ENCODE measurements at regions not wholly inside any gene's neighbourhood (a gene's known extent, or its start where the extent isn't known, plus 50 kb on each side); places are given as distances from the start of the nearest gene placed in this dataset.

- Histone ChIP-seq H3K27me3 (replicated peaks in 1 of 7) (peaks cover 0 to 3% (median 0%) of the 10 kb centered on the region in 7 donors), H3K4me3 (no peak overlapping the region), H3K4me1 (no peaks in the 10 kb centered on the region), H3K27ac (no peak overlapping the region), H3K36me3 (no peaks in the 10 kb centered on the region), H3K9me3 (peaks cover 0 to 20% (median 9%) of the 10 kb centered on the region in 8 donors)
- DNase-seq = no peak
- WGBS, 5 donors = 34 to 46% (median 36%) methylated on average over 3 of the region's 3 CpGs
- TF ChIP-seq POLR2A (IDR thresholded peaks at IDR 0.05) (no peak), POLR2AphosphoS5 (IDR thresholded peaks at IDR 0.05) (no peak)
- TF ChIP-seq, protein P1, sequence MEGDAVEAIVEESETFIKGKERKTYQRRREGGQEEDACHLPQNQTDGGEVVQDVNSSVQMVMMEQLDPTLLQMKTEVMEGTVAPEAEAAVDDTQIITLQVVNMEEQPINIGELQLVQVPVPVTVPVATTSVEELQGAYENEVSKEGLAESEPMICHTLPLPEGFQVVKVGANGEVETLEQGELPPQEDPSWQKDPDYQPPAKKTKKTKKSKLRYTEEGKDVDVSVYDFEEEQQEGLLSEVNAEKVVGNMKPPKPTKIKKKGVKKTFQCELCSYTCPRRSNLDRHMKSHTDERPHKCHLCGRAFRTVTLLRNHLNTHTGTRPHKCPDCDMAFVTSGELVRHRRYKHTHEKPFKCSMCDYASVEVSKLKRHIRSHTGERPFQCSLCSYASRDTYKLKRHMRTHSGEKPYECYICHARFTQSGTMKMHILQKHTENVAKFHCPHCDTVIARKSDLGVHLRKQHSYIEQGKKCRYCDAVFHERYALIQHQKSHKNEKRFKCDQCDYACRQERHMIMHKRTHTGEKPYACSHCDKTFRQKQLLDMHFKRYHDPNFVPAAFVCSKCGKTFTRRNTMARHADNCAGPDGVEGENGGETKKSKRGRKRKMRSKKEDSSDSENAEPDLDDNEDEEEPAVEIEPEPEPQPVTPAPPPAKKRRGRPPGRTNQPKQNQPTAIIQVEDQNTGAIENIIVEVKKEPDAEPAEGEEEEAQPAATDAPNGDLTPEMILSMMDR (IDR thresholded peaks at IDR 0.05 in 8 of 11, conservative IDR thresholded peaks at IDR 0.05 in 3 of 11) = no peak
- intact Hi-C loops (cut with DNase I; ENCODE audit: low total_unique reads) = no loop called here
These were observed 93.2 kb upstream of the CXCL14 start for GRCh38 chr5:135671966-135672365.

- H3K4me1 ChIP-seq = no peaks in the 10 kb centered on the region
- H3K27ac ChIP-seq = no peak overlapping the region
- peaks cover 0 to 12% (median 7%) of the 10 kb centered on the region in 8 donors for H3K9me3 ChIP-seq
- no peaks in the 10 kb centered on the region for H3K36me3 ChIP-seq
- intact Hi-C loops (cut with DNase I; ENCODE audit: low total_unique reads) = no loop called here
- TF ChIP-seq, protein P1 (IDR thresholded peaks at IDR 0.05 in 8 of 11, conservative IDR thresholded peaks at IDR 0.05 in 3 of 11) = no peak
- TF ChIP-seq POLR2A (IDR thresholded peaks at IDR 0.05) (no peak), POLR2AphosphoS5 (IDR thresholded peaks at IDR 0.05) (no peak)
- no peak overlapping the region for H3K4me3 ChIP-seq
- DNase-seq = no peak
- peaks cover 0 to 4% (median 0%) of the 10 kb centered on the region in 7 donors for H3K27me3 ChIP-seq (replicated peaks in 1 of 7)
- 14 to 27% (median 15%) methylated on average over 5 of the region's 5 CpGs for WGBS, 5 donors
These were observed 92.4 kb upstream of the CXCL14 start for GRCh38 chr5:135671052-135671705.

DNA sequence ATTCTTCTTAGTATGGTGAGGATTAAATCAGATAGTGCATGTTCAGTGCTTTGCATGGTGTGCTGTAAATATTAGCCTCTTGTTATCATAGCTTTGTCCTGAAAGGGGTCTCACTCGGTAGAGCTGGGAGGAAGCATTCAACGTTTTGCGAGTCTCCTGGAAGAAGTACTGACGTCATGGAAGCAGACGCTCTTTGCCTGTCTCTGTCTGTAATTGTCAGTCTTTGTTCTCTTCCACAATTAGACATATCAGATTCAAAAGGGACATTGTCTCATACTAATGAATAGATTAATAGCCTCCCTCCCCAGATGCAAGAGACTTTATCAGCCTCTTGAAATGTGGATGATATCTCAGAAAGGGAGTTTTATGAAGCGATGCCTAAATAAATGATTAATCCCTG, 91.8 kb upstream of the CXCL14 start:
- no peak for DNase-seq
- Histone ChIP-seq H3K9me3 (peaks cover 0 to 8% (median 5%) of the 10 kb centered on the region in 8 donors), H3K4me1 (no peaks in the 10 kb centered on the region), H3K36me3 (no peaks in the 10 kb centered on the region), H3K27me3 (replicated peaks in 1 of 7) (peaks cover 0 to 4% (median 0%) of the 10 kb centered on the region in 7 donors), H3K27ac (no peak overlapping the region), H3K4me3 (no peak overlapping the region)
- WGBS, 5 donors = 80 to 90% (median 85%) methylated on average over 6 of the region's 6 CpGs
- TF ChIP-seq POLR2A (IDR thresholded peaks at IDR 0.05) (no peak), POLR2AphosphoS5 (IDR thresholded peaks at IDR 0.05) (no peak)
- TF ChIP-seq, protein P1 (IDR thresholded peaks at IDR 0.05 in 8 of 11, conservative IDR thresholded peaks at IDR 0.05 in 3 of 11) = no peak
- intact Hi-C loops (cut with DNase I; ENCODE audit: low total_unique reads) = no loop called here

GRCh38 chr5:135669416-135669815, 90.6 kb upstream of the CXCL14 start:
- H3K27me3 ChIP-seq (replicated peaks in 1 of 7) = peaks cover 0 to 4% (median 0%) of the 10 kb centered on the region in 7 donors

More at GRCh38 chr5:135669416-135669815, 90.6 kb upstream of the CXCL14 start:
- WGBS, 5 donors = 44 to 66% (median 55%) methylated on average over 2 of the region's 2 CpGs
- Histone ChIP-seq H3K9me3 (no peaks in the 10 kb centered on the region), H3K4me1 (no peaks in the 10 kb centered on the region), H3K36me3 (no peaks in the 10 kb centered on the region), H3K27ac (no peak overlapping the region), H3K4me3 (no peak overlapping the region)
- TF ChIP-seq POLR2AphosphoS5 (IDR thresholded peaks at IDR 0.05) = no peak
- TF ChIP-seq, protein P1 (IDR thresholded peaks at IDR 0.05 in 8 of 11, conservative IDR thresholded peaks at IDR 0.05 in 3 of 11) = no peak
- TF ChIP-seq POLR2A (IDR thresholded peaks at IDR 0.05) = no peak
- no peak for DNase-seq
- intact Hi-C loops (cut with DNase I; ENCODE audit: low total_unique reads) = no loop called here
